ENCODE measurements at regions not wholly inside any gene's neighbourhood (a gene's known extent, or its start where the extent isn't known, plus 50 kb on each side); places are given as distances from the start of the nearest gene placed in this dataset.

DNA sequence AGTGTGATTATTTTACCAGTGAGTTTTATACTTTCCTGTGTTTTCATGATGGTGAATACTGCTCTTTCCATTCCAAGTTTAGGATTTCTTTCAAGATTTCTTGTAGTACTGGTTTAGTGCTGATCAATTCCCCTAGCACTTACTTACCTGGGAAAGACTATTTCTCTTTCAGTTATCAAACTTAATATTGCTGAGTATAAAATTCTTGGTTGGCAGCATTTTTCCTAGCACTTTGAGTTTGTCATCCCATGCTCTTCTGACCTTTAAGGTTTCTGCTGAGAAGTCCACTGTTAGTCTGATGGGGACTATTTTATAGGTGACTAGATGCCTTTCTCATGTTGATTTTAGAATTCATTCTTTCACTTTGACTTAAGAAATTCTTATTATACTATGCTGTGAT lies 842.8 kb upstream of the CITED2 start:
- Histone ChIP-seq H3K27ac (no peak overlapping the region), H3K9me3 (ENCODE audit: insufficient read depth, low read depth) (peaks cover 16% of the 10 kb centered on the region; the same call in 1 of the 2 replicates), H3K9me2 (ENCODE audit: insufficient read depth) (no peaks in the 10 kb centered on the region), H2AFZ (no peak overlapping the region), H3F3A (ENCODE audit: insufficient read depth, low read depth) (no peaks in the 10 kb centered on the region), H3K36me3 (ENCODE audit: low read depth) (no peaks in the 10 kb centered on the region), H3K4me2 (no peak overlapping the region), H3K4me1 (replicated peaks; ENCODE audit: insufficient read depth) (no peaks in the 10 kb centered on the region), H4K20me1 (ENCODE audit: insufficient read depth) (no peaks in the 10 kb centered on the region), H3K4me3 (no peak overlapping the region), H3K79me2 (ENCODE audit: low read depth) (no peaks in the 10 kb centered on the region), H3K27me3 (ENCODE audit: insufficient read depth, low read depth) (no peaks in the 10 kb centered on the region)
- no TSS peak for BruUV-seq (replicated peaks)
- CTCF ChIA-PET, result no interaction called here
- intact Hi-C loops (cut with micrococcal nuclease; ENCODE audit: unreplicated experiment), result no loop called here
- no peak for DNase-seq
- TF ChIP-seq EZH2 (IDR thresholded peaks at IDR 0.05; ENCODE audit: low read depth), result no peak
- TF ChIP-seq, protein P1, sequence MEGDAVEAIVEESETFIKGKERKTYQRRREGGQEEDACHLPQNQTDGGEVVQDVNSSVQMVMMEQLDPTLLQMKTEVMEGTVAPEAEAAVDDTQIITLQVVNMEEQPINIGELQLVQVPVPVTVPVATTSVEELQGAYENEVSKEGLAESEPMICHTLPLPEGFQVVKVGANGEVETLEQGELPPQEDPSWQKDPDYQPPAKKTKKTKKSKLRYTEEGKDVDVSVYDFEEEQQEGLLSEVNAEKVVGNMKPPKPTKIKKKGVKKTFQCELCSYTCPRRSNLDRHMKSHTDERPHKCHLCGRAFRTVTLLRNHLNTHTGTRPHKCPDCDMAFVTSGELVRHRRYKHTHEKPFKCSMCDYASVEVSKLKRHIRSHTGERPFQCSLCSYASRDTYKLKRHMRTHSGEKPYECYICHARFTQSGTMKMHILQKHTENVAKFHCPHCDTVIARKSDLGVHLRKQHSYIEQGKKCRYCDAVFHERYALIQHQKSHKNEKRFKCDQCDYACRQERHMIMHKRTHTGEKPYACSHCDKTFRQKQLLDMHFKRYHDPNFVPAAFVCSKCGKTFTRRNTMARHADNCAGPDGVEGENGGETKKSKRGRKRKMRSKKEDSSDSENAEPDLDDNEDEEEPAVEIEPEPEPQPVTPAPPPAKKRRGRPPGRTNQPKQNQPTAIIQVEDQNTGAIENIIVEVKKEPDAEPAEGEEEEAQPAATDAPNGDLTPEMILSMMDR (conservative IDR thresholded peaks at IDR 0.05), result no peak
- POLR2A ChIA-PET (ENCODE audit: unreplicated experiment), result no interaction called here

DNA sequence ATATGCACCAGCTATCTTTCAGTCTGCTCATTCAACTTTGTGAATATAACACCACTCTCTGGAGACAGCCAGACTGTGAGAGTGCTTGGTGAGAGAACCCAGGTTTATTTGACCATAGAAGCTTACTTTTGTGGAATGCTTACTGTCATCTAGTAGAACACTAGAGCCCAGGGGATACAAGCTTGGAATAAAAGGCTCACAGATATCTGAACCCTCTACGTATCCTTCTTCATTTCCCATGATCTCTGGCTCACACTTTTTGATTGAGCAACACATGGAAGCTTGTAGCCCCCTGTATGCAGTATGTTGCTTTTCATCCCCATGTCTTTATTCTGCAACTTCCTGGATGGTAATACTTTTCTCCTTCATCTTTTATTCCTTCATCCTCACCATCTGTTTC lies 835.3 kb upstream of the CITED2 start:
- BruUV-seq (replicated peaks), result no TSS peak
- DNase-seq, result no peak
- H4K20me1 ChIP-seq (ENCODE audit: insufficient read depth), result no peaks in the 10 kb centered on the region
- intact Hi-C loops (cut with micrococcal nuclease; ENCODE audit: unreplicated experiment), result no loop called here
- ChIA-PET CTCF (no interaction called here), POLR2A (ENCODE audit: unreplicated experiment) (no interaction called here)
- TF ChIP-seq, protein P1 (conservative IDR thresholded peaks at IDR 0.05), result no peak
- no peak for TF ChIP-seq EZH2 (IDR thresholded peaks at IDR 0.05; ENCODE audit: low read depth)
- H2AFZ ChIP-seq, result no peak overlapping the region
- peaks cover 3% of the 10 kb centered on the region; the same call in 1 of the 2 replicates for H3K9me3 ChIP-seq (ENCODE audit: insufficient read depth, low read depth)
- H3K36me3 ChIP-seq (ENCODE audit: low read depth), result no peaks in the 10 kb centered on the region
- H3K9me2 ChIP-seq (ENCODE audit: insufficient read depth), result peaks cover 5% of the 10 kb centered on the region; the same call in 1 of the 2 replicates
- H3F3A ChIP-seq (ENCODE audit: insufficient read depth, low read depth), result no peaks in the 10 kb centered on the region
- H3K4me2 ChIP-seq, result no peak overlapping the region
- peaks cover 2% of the 10 kb centered on the region; the same call in 1 of the 2 replicates for H3K4me1 ChIP-seq (replicated peaks; ENCODE audit: insufficient read depth)
- H3K4me3 ChIP-seq, result no peak overlapping the region
- H3K27me3 ChIP-seq (ENCODE audit: insufficient read depth, low read depth), result no peaks in the 10 kb centered on the region
- H3K27ac ChIP-seq, result no peak overlapping the region
- H3K79me2 ChIP-seq (ENCODE audit: low read depth), result no peaks in the 10 kb centered on the region

DNA sequence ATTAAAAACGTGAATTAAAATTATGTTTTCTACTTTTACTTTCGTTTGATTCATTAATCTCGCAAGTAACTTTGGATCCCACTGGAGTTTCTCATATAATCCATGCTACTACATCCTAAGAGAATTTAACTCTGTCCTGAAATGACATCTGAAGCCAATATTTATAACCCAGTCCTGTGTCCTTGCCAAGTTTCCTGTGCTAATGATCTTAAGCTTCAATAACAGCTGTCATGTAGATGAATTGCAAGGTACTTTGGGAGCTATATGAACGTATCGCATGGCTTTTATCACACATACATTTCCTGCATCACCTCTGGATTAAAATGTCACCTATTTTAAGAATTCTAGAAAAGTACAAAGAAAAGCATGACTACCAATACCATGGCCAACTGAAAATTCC lies 833.8 kb upstream of the CITED2 start:
- H3K36me3 ChIP-seq (ENCODE audit: low read depth), result no peaks in the 10 kb centered on the region
- no peak overlapping the region for H3K4me2 ChIP-seq
- ChIA-PET CTCF (no interaction called here), POLR2A (ENCODE audit: unreplicated experiment) (interaction anchor here (0.6 kb wide), 1 partner anchor 166 kb away, joined by 4 read pairs; no protein-coding TSS in a partner anchor)
- no peaks in the 10 kb centered on the region for H3K27me3 ChIP-seq (ENCODE audit: insufficient read depth, low read depth)
- BruUV-seq (replicated peaks), result no TSS peak
- peaks cover 5% of the 10 kb centered on the region; the same call in 1 of the 2 replicates for H3K9me2 ChIP-seq (ENCODE audit: insufficient read depth)
- H3K27ac ChIP-seq, result no peak overlapping the region
- no peak overlapping the region for H2AFZ ChIP-seq
- no peaks in the 10 kb centered on the region for H3F3A ChIP-seq (ENCODE audit: insufficient read depth, low read depth)
- H3K79me2 ChIP-seq (ENCODE audit: low read depth), result no peaks in the 10 kb centered on the region
- TF ChIP-seq, protein P1 (conservative IDR thresholded peaks at IDR 0.05), result no peak
- no peak for TF ChIP-seq EZH2 (IDR thresholded peaks at IDR 0.05; ENCODE audit: low read depth)
- peaks cover 3% of the 10 kb centered on the region for H3K9me3 ChIP-seq (ENCODE audit: insufficient read depth, low read depth)
- H4K20me1 ChIP-seq (ENCODE audit: insufficient read depth), result no peaks in the 10 kb centered on the region
- no peak for DNase-seq
- intact Hi-C loops (cut with micrococcal nuclease; ENCODE audit: unreplicated experiment), result no loop called here
- H3K4me1 ChIP-seq (replicated peaks; ENCODE audit: insufficient read depth), result peaks cover 17% of the 10 kb centered on the region
- no peak overlapping the region for H3K4me3 ChIP-seq

All from PC-9 (cell line).